Glomerular visceral epithelial cell (primary cell): ENCODE measurements at regions not wholly inside any gene's neighbourhood (a gene's known extent, or its start where the extent isn't known, plus 50 kb on each side); places are given as distances from the start of the nearest gene placed in this dataset.

ENCODE experiments used
- DNase-seq: peaks from one replicate; pipeline ENCODE4 v3.0.0-alpha.2; 2016; ENCODE audit errors: extremely low spot score

DNA sequence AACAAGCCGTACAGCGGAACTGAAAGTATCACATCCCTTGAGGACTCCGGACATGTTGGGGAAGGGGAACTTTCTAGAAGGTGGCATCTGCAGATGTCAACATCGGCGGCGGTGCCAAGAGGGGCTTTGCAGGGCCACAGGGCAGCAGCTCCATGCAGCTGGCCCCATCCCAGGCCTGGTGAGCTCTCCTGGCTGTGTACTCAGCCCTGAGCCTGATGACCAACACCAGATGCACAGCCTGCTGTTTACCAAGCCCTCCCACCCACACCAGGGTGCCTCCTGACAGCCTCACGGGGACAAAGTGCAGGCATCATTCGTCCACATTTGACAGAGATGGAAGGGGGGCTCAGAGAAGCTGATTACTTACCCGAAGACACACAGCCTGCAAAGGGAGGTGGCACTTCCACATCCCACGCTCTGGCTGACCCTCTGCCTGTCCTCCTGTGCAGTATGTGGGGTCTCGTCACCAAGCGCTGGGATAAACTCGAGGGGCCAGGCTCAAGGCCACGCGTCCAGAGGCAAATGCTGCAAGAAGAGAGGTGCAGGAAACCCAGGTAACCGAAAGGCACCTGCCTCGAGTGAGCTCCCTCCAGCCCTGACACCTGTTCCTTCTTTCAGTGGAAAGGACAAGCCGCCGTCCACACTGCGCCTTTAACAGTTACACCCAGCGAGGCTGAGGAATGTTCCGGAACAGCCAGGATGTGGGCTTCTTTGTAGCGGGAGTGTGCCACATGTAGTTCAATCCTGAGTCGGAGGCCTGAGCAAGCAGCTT, 69.0 kb upstream of the ASAP2 start:
- no peak for DNase-seq

DNA sequence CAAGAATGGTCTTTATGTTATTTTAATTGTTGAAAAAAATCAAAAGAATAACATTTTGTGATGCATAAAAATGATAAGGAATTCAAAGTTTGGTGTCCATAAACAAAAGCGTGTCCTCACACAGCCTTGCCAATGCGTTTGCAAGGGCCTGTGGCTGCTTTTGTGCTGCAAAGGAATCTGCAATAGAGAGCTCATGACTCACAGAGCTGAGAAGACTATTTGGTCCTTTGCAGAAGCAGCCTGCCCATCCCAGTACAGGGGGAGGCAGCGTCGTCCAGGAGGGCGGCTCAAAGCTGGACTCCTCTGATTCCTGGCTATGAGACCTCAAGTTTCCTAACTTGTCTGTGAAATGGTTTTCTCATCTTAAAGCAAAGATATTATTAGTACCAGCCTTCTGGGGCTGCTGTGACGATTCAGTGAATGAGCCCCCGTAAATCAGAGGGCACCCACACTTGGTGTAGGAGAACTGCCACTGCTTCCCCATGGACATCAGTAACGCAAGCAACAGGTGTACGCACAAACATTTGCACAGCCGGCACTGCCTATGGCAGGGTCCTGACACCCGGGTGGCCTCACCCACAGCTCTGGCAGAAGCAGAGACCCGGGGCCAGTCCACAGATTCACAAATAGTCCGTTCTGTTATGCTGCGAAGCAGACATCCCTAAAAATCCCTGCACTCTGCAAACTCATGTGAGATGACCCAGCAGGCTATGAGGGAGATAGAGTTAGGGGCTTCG, 70.6 kb upstream of the ASAP2 start:
- no peak for DNase-seq

DNA sequence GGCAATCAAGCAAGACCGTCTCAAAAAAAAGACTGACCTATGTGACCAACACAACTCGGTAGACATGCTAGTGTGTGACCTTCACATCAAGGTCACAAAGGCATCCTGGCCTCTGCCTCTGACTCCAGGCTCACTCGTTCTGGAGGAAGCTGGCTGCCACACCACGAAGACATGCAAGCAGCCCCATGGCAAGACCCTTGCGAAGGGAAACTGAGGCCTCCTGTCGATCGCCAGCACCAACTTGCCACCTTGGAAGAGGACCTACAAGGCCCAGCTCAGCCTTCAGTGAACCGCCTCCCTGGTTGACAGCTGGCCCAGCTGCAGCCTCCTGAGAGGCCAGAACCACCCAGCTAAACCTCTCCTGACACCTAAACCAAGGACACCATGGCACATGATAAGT, 79.3 kb upstream of the ASAP2 start:
- DNase-seq, result no peak

DNA sequence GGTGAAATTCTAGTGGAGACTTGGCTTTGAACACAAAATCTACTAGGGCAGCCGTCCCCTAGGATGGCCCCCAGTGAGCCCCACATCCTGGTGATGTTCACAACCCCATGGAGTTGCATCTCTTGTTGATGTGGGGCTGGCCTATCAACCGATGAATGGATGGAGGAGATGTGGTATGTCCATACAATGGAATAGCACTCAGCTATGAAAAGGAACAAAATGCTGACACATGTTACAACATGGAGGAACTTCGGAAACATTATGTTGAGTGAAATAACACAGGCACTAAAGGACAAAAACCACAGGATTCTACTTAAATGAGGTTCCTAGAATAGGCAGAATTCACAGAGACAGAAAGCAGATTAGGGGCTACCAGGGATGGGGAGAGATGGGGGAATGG, 80.1 kb upstream of the ASAP2 start:
- no peak for DNase-seq

DNA sequence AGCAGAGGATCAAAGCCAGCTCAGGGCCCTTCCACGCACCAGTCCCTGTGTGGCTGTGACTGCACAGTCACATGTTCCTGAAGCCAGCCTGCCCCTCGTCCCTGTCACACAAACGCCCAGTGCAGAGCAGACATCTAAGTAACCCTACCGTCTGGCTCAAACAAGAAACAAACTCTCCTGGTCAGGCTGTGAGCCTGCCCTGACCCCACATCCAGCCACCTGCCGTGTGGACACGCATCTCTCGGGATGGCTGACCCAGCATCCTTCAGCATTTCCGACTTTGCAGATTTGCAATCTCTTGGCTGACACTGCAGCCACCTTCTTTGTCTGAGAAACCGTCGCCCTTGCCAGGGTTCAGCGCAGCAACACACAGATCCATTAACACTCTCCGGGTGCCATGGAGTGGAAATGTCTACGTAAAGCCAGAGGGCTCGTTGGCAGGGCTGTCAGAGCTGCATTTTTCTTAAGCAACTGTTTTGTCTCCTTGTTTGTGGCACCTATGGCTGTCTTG, 82.3 kb upstream of the ASAP2 start:
- DNase-seq, result no peak

DNA sequence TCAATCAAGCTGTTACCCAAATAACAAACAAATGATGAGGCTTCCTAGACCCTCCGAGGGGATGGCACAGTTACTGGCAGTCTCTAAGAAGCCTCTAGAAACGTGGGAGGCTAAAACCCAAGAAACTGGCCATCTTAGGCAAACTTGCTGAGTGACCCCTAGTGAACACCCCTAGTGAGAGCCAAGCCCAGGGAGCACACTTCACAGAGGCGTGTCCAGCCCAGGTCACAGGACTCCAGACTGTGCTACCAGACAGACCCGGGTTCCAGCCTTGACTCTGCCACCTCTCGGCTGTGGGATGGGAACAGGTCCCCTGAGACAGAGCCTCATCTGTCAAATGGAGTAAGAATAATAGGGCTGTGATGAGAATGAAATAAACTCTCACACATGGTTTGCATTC, 83.5 kb upstream of the ASAP2 start:
- no peak for DNase-seq

DNA sequence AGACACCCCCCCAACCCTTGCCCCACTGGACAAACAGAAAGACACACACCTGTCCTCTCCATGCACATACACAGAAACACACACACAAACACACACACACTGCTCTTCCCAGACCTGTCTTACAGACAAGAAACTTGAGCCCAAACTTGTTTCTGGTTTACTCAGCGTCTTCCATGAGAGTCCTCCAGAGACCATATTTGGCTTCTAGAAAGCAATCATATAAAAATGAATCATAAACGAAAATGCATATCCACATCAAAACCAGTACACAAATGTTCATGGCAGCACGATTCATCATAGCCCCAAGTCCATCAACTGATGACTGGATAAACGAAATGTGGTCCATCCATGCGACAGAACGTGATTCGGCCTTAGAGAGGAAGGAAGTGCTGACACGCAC, 84.2 kb upstream of the ASAP2 start:
- no peak for DNase-seq

DNA sequence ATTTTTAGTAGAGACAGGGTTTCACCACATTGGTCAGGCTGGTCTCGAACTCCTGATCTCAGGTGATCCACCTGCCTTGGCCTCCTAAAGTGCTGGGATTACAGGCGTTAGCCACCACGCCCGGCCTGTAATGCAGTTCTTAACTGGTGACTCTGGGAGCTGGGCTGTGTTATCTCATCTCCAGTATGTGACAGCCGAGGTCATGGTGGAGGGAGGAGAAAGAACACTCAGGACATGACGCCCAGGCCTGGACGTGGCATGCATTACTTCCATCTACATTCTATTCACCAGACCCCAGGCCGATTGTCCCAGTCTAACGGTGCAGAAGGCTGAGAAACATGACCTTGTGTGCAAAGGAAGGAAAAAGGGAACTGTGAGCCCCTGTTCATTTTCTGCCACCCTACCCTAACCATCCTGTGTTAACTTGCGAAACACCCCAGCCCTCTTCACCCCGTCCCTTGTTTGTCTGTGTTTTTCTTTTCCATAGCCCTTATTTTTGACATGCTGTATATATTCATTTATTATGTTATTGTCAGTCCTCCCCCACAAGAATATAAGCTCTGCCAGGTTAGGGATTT, 88.1 kb upstream of the ASAP2 start:
- no peak for DNase-seq

DNA sequence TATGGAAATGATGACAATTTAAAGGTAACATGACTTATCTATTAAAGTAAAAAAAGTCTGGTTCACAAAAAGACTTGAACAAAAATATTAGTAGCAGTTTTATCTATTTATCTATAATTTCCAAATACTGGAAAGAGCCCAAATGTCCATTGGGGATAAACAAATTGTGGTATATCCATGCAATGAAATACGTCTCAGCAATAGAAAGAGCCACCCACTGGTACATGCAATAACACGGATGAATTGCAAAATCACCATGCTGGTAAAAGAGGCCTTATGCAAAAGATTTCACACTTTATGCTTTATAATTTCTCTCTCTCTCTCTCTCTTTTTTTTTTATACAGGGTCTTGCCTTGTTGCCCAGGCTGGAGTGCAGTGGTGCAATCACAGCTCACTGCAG, 91.4 kb upstream of the ASAP2 start:
- no peak for DNase-seq

DNA sequence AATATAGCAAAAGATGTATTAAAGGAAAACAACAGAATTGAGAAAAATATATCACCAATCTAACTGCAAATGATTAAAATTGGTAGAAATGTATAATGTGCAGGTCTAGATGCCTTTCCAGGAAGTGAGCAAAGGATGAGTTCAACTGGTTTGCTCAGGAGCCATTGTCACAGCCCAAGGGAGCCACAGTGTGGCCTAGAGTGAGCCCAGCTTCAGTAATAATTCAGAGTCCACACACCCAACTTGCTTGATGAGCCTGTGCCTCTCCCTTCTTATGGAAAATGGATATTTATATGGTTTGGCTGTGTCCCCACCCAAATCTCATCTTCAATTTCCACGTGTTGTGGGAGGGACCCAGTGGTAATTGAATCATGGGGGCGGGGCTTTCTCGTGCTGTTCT, 92.2 kb upstream of the ASAP2 start:
- DNase-seq, result no peak

DNA sequence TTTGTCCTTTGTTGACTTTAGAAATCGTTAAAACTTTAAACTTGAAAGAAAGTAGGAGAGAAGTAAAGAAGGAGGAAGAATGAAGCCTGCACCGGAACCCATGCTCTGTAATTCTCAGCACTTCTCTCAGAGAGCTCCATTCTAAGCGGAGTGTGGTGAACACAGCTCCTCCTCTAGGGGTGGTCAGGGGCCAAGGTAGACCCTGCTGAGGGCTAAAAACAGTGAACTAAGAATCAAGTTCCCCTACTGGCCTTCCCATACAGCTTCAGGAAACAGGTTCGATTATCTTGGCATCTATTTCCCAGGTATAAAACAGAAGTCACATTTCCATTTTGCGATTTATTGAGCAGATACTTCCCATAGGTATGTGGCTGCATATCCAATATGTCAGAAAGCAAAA, 92.7 kb upstream of the ASAP2 start:
- no peak for DNase-seq

DNA sequence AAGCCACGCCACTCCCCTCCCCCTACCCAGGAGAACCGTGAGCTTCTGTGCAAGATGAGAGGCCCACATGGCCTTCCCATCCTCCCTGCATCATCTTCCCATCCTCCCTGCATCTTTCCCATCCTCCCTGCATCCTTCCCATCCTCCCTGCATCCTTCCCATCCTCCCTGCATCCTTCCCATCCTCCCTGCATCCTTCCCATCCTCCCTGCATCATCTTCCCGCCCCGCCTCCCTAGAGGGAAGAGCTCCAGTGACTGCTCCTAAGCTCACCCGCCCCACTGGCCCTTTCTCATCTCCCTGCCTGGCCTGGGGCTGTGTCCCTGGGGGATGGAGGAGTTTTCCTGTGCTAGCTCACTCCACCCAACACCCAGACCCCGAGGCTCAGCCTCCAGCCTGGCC, 93.3 kb upstream of the ASAP2 start:
- DNase-seq, result no peak

DNA sequence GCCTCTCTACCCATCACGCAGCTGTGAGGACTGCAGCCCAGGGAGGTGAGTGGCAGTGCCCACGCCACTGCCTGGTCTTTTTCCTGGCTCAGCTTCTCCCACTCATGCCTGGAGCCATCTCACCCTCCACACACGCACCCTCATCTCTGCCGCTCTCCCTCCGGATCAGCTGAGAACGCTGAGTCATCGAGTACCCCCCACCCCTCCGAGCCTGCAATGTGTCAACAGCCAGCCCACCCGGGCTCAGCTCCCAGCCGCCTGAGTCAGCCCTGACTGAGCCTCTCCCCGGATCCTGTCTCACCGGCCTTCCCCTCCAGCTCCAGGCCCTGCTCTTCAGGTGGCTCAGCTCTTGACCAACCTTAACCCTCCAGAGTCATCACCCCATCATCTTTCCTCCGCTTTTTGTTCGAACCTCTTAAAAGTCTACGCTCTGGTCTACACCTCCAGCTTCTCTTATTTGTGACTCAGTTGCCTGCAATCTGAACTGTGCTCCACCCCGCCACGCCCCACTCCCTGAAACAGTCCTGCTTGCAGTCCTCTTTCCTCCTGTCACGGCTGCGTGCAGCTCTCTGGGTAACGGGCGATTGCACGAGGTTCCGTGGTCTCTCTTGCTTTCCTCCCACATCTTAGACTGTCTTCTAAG, 94.4 kb upstream of the ASAP2 start:
- peak; percentile 85 for DNase-seq

DNA sequence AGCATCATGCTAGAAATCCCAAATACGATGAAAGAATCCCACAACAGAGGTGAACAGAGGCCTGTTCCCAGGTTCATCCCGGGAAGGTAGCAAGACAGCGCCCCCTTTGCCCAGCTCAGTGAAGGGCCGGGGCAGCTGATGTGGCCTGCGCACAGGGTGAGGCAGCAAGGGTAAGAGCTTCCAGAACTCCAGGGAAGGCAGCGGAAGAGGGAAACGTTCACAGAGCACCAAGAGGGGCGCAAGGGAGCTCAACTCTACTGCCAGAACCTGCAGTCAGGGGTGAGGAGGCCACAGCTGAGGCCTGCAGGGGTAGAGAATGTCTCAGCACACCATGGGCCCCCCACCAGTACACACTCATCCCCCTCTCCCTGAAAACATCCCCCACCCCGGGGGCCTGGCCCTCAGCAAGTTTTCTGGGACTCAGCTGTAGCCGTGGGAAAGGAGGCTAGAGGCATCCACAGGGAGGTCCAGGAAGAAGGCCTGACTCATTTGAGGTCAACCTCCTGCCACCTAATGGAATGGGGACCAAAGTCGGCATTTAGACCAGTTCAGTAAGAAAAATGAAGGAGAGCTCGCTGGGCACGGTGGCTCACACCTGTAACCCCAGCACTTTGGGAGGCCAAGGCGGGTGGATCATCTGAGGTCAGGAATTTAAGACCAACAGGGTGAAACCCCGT, 95.6 kb upstream of the ASAP2 start:
- no peak for DNase-seq

DNA sequence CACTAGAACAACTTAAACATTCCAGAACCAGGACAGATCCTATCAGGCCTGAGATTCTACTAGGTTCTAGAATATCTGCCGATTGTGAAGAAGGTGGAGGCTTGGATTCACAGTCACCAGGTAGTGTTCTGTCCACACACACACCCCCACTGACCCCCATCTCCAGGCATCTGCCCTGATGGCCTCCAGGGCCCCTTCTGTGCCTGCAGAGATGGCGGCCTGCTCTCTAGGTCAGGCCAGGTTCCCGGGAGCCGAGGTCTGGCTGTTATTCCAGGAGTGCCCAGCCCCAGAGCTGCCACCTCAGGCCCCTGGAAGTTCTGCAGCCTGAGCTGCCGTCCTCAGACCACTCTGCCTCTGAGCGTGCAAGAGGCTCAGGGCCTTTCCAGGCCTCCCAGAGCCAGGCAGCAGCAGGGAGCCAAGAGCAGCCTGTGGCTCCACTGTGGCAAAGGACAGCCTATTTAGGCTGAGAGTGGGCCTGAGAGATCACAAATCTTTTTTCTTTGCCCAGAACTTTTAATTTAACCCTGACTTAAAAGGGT, 96.2 kb upstream of the ASAP2 start:
- DNase-seq, result no peak

DNA sequence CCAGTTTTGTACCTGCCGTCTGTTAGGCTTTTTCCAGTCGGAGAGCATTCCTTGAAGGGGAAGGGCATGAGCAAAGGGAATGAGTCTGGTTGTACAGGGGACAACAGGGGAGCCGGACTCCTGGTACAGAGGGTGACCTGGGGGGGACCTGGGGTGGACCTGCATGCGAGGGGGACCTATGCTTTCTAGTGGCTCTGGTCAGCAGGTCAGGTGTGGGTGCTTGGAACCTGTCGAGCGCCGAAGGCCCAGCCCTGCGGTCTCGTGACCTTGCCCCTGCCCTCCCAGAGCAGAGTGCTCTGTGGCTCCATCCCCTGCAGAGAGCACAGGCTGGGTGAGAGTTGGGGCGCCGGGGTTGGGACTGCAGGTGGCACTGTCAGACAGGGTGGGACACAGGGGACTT, 96.7 kb upstream of the ASAP2 start:
- DNase-seq, result no peak

DNA sequence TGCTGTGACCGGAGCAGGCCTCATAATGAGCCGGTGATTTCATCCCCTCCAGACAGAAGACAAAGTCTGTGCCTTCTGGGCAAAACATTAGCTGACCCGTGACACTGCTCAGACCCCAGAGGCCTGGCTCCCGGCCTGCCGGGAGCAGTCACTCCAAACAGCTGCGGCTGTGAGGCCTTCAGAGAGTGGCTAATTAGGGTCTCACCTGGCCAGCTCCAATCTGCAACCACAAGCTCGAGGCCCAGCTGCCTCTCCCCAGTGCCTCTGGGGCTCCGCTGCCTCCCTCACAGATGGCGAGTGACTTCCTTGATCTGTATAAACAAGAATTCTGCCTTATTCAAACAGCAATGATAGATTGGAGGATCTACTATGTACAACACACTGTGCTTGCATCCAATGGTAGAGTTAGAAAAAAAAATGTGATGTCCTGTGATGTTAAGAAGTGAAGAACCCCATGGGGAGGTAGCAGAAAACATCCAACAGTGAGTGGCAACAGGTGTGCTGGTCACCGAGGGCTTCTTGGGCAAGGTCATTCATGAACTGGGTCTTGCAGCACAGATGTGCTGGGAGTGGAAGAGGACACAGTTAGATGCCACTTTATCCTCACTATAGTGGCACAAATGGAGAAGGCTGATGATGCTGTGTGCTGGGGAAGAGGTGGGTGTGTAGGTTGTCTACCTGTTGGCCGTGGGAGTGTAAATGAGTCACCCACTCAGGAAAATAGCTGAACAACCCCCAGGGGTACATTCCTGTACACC, 98.2 kb upstream of the ASAP2 start:
- DNase-seq, result peak; percentile 76

DNA sequence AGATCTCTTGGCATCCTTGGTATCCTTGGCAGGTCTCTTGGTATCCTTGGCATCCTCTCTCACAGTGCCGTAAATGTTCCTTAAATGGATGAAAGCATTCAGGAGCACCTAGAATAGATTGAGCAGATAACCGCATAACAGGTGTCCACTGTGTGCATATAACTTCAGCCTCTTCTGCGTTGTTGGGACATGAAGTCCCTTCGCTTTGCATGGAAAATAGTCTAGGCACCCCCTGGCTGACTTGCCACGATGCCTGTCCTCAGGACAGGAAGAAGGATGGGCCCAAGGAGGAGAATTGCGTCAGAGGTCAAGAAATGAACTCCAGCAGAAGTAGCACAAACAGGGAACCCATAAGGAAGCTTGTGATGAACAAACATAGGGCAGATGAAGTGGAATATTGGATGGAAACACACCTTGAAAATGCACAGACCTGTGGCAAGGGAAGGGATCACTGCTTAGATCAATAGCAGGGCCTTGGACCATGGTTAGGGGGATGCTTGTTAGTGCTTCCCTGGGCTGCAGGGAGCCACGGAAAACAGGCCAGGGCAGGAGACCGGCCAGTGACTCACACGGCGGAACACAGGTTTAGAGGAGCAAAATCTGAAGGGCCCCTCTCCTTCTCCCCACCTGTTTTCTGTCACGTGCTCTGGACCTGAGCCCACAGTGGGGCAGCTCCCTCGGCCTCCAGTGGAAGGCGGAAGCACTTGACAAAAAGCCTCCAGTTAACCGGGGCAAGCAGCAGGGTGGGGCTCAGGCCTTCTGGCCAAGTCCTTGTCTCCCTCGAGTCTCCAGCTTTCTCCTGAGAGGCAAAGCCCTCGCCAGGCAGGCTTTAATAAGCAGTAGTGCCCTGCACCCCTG, 99.2 kb upstream of the ASAP2 start:
- DNase-seq, result no peak

DNA sequence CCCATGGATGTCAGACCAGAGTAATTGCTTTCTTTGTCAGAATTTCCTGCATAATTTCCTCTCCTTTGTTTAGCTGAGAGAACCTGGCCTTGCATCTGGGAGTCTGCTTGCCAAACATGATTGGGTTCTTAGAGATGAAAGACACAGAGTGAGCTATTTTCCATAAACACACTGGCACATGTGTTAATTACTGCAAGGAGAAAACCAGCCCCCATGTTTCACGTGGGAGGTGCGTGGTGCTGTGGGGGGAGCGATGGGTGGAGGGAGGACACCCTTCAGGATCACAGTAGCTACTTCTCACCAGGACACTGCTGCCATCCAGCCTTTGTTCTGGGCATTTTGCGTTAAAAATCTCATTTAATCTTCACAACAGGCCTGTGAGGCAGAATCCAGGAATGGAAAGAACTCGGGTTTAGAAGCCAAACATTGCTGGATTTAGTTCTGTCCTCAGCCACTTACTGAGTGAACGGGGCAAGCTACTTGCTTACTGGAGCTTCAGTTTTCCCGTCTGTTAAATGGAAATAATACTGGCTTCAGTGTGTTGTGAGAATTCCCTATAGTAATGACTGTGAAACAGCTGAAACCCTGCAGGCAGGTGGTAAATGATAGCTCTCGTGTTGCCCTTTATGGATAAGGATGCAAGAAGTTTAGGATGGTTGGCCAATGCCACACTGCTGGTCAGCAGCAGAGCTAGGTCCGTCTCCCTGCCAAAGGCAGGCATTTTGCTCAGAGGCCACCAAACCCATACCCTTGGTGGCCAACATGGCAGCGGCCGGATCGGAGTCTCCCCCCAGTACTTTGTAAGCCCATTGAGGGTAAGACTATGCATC, 100.1 kb upstream of the ASAP2 start:
- no peak for DNase-seq
